Psoas muscle (tissue), 7 donors: ENCODE measurements at regions not wholly inside any gene's neighbourhood (a gene's known extent, or its start where the extent isn't known, plus 50 kb on each side); places are given as distances from the start of the nearest gene placed in this dataset.

Source experiments
- ATAC-seq, 4 donors: fragments of 200-7000 bp; cut with Tn5 transposase; one replicate each; pipeline ENCODE4 v1.9.1; 2020; ENCODE audit warnings: moderate library complexity in 3 of 4, mild to moderate bottlenecking in 2 of 4
- DNase-seq, 2 donors: peaks; one replicate each; pipeline ENCODE4 v3.0.0-alpha.2; 2020
- H3K27ac ChIP-seq: fragments of 200-600 bp; one replicate; pipeline ENCODE4 v1.8.0; 2022
- H3K27me3 ChIP-seq, 3 donors: fragments of 200-600 bp in 1 of 3; one replicate each; pipeline versions ENCODE4 v1.6.1 to v1.8.0; 2013 to 2022; ENCODE audit warnings: low read length in 2 of 3, mild to moderate bottlenecking in 2 of 3, moderate library complexity in 1 of 3; ENCODE audit not compliant: insufficient read depth in 3 of 3
- H3K36me3 ChIP-seq, 2 donors: fragments of 200-600 bp in 1 of 2; one replicate each; pipeline versions ENCODE4 v1.6.1 to v1.8.0; 2013 to 2022; ENCODE audit warnings: low read depth in 1 of 2, mild to moderate bottlenecking in 1 of 2, moderate library complexity in 1 of 2; ENCODE audit not compliant: insufficient read depth in 1 of 2
- H3K4me1 ChIP-seq: fragments of 200-600 bp; one replicate; pipeline ENCODE4 v1.8.0; 2022
- H3K4me3 ChIP-seq: fragments of 200-600 bp; one replicate; pipeline ENCODE4 v1.8.0; 2022; ENCODE audit warnings: mild to moderate bottlenecking
- H3K9me3 ChIP-seq: fragments of 200-600 bp; one replicate; pipeline ENCODE4 v1.8.0; 2022
- CTCF ChIP-seq: fragments of 200-600 bp; IDR thresholded peaks from one replicate; pipeline ENCODE4 v1.8.0; 2022; ENCODE audit warnings: antibody characterized with exemption
- WGBS, 3 donors: extraction: QIAGEN DNeasy Blood & Tissue Kit; methylation state at CpG; one replicate each; pipeline versions ENCODE4 v1.1.6 to v1.1.7; 2013; 5-methylcytosine and 5-hydroxymethylcytosine counted together
- intact Hi-C, 2 donors: fragments of 100-400 bp; cut with DNase I; formaldehyde crosslinking; loops; one replicate each; pipeline versions ENCODE4 v1.11.0 to v1.14.2; 2022
- donor health status: healthy with polysubstance abuse.
- donor health status: DM: no; HTN: no; CAD: no; lungs with moderate emphysema.
- donor health status: Bipolar disorder and iron deficiency.
- donor health status: healthy.
- donor health status: DM: yes; HTN: yes; CAD: no.
- donor health status: DM: no; HTN: no; CAD: no.
- donor health status: DM: yes; HTN: yes; CAD: no.

- no peaks in the 10 kb centered on the region for H3K27me3 ChIP-seq
- H3K4me1 ChIP-seq: no peaks in the 10 kb centered on the region
- no peak for TF ChIP-seq CTCF
- no peaks in the 10 kb centered on the region for H3K36me3 ChIP-seq
- H3K4me3 ChIP-seq: no peak overlapping the region
- no peak overlapping the region for H3K27ac ChIP-seq
- intact Hi-C loops: no loop called here
- no peaks in the 10 kb centered on the region for H3K9me3 ChIP-seq
- WGBS, 3 donors: 93 to 100% (median 97%) methylated on average over 1 of the region's 1 CpG
- DNase-seq: no peak
- ATAC-seq: no peak
These were observed 335.6 kb downstream of the EDEM1 start for GRCh38 chr3:5523125-5523524.

- intact Hi-C loops: no loop called here
- Histone ChIP-seq H3K4me3 (no peak overlapping the region), H3K36me3 (no peaks in the 10 kb centered on the region), H3K9me3 (no peaks in the 10 kb centered on the region), H3K27me3 (no peaks in the 10 kb centered on the region), H3K4me1 (no peaks in the 10 kb centered on the region), H3K27ac (no peak overlapping the region)
- no peak for TF ChIP-seq CTCF
- DNase-seq (no peak), ATAC-seq (no peak)
- 77 to 81% (median 78%) methylated on average over 6 of the region's 6 CpGs for WGBS, 3 donors
These were observed 343.5 kb downstream of the EDEM1 start for GRCh38 chr3:5531039-5531438.

GRCh38 chr3:5531741-5532290, 344.3 kb downstream of the EDEM1 start:
- no peak for TF ChIP-seq CTCF
- H3K9me3 ChIP-seq: no peaks in the 10 kb centered on the region
- WGBS, 3 donors: 74 to 79% (median 77%) methylated on average over 3 of the region's 3 CpGs
- no peaks in the 10 kb centered on the region for H3K36me3 ChIP-seq
- ATAC-seq: no peak
- no peaks in the 10 kb centered on the region for H3K4me1 ChIP-seq
- no peak for DNase-seq
- no peak overlapping the region for H3K4me3 ChIP-seq
- H3K27ac ChIP-seq: no peak overlapping the region
- intact Hi-C loops: no loop called here
- no peaks in the 10 kb centered on the region for H3K27me3 ChIP-seq

- H3K36me3 ChIP-seq: no peaks in the 10 kb centered on the region
- no peak for DNase-seq
- no peaks in the 10 kb centered on the region for H3K9me3 ChIP-seq
- no peak for TF ChIP-seq CTCF
- ATAC-seq: no peak
- no peak overlapping the region for H3K27ac ChIP-seq
- H3K4me3 ChIP-seq: no peak overlapping the region
- no peaks in the 10 kb centered on the region for H3K4me1 ChIP-seq
- WGBS, 3 donors: 92 to 97% (median 95%) methylated on average over 13 of the region's 13 CpGs
- intact Hi-C loops: no loop called here
- H3K27me3 ChIP-seq: no peaks in the 10 kb centered on the region
These were observed 353.0 kb downstream of the EDEM1 start for GRCh38 chr3:5540532-5540931.

- Histone ChIP-seq H3K4me3 (no peak overlapping the region), H3K4me1 (no peaks in the 10 kb centered on the region), H3K27me3 (no peaks in the 10 kb centered on the region), H3K36me3 (no peaks in the 10 kb centered on the region), H3K27ac (no peak overlapping the region), H3K9me3 (peaks cover 4% of the 10 kb centered on the region)
- TF ChIP-seq CTCF: no peak
- ATAC-seq (no peak), DNase-seq (no peak)
- 72 to 81% (median 73%) methylated on average over 2 of the region's 2 CpGs for WGBS, 3 donors
- intact Hi-C loops: no loop called here
These were observed 355.0 kb downstream of the EDEM1 start for GRCh38 chr3:5542472-5542871.
